Vagina (tissue), 2 donors: ENCODE measurements at regions not wholly inside any gene's neighbourhood (a gene's known extent, or its start where the extent isn't known, plus 50 kb on each side); places are given as distances from the start of the nearest gene placed in this dataset.

Source experiments
- CTCF ChIP-seq, 3 experiments: fragments of 450-650 bp in 2 of 3; fragments of 200-600 bp in 1 of 3; sonication (generic) in 1 of 3; IDR thresholded peaks; one replicate each; pipeline ENCODE4 v1.5.1; 2017 to 2019; ENCODE audit warnings: antibody characterized with exemption in 3 of 3, mild to moderate bottlenecking in 2 of 3, moderate library complexity in 2 of 3
- POLR2A ChIP-seq, 2 donors: fragments of 450-650 bp; IDR thresholded peaks; one replicate each; pipeline ENCODE4 v1.6.1; 2017; ENCODE audit warnings: antibody characterized with exemption in 2 of 2, mild to moderate bottlenecking in 2 of 2, moderate library complexity in 2 of 2
- POLR2AphosphoS5 ChIP-seq, 2 donors: sonication (generic); formaldehyde crosslinking; IDR thresholded peaks; one replicate each; pipeline ENCODE4 v1.9.0; 2017; ENCODE audit warnings: antibody characterized with exemption in 2 of 2, mild to moderate bottlenecking in 2 of 2, low read depth in 1 of 2; ENCODE audit not compliant: insufficient read depth in 1 of 2

- TF ChIP-seq POLR2A (IDR thresholded peaks at IDR 0.05) = no peak
- TF ChIP-seq CTCF (IDR thresholded peaks at IDR 0.05) = no peak
- TF ChIP-seq POLR2AphosphoS5 (IDR thresholded peaks at IDR 0.05; ENCODE audit: insufficient read depth in 1 of 2, low read depth in 1 of 2) = no peak
Measured at GRCh38 chr6:98036344-98036923, 753.4 kb upstream of the MMS22L start.
